ENCODE measurements at regions not wholly inside any gene's neighbourhood (a gene's known extent, or its start where the extent isn't known, plus 50 kb on each side); places are given as distances from the start of the nearest gene placed in this dataset.

DNA sequence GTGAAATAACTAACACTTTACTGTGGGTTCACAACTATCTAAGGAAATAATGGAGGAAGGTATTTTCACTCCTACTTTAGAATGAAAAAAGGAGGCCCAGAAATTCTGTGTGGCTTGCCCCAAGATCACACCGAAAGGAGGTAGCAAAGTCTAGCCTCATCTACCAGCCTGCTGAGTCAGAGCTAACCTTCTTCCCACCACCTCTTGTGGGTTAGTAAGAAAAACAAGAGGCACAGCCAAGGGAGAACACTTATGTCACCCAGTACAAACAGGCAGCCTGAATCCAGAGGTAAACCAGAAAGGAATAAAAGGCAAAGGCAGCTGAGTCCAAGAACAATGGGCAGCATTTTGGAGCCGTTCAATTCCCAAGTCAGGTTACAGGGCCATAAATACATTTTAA, 91.9 kb upstream of the RASEF start:
- TF ChIP-seq CTCF (IDR thresholded peaks at IDR 0.05) (no peak), POLR2A (IDR thresholded peaks at IDR 0.05) (no peak)
